SK-N-SH treated with all-trans-retinoic acid at 6 μM for 48 hours (cell line): ENCODE measurements at regions not wholly inside any gene's neighbourhood (a gene's known extent, or its start where the extent isn't known, plus 50 kb on each side); places are given as distances from the start of the nearest gene placed in this dataset.
"Not testable (repeated sequence)": the region's sequence is repeated elsewhere in the genome, so short reads cannot be mapped to it uniquely, and the experiment has no call there.

Experiments used
- ATAC-seq: fragments of 200-7000 bp; cut with Tn5 transposase; 3 replicates; pipeline ENCODE4 v1.9.1; 2020; ENCODE audit warnings: mild to moderate bottlenecking, moderate library complexity
- ARNTL ChIP-seq: fragments of 450-650 bp; formaldehyde crosslinking; IDR thresholded peaks from 2 replicates; pipeline ENCODE4 v1.5.0; 2020; ENCODE audit warnings: low read depth, mild to moderate bottlenecking, moderate library complexity, borderline replicate concordance
- BACH2 ChIP-seq: fragments of 250-450 bp; sonication (Bioruptor Pico); IDR thresholded peaks from 2 replicates; pipeline ENCODE4 v1.9.0; 2021; ENCODE audit warnings: mild to moderate bottlenecking, borderline replicate concordance
- CSRNP3 ChIP-seq: fragments of 250-450 bp; sonication (Bioruptor Pico); IDR thresholded peaks from 2 replicates; pipeline ENCODE4 v1.5.1; 2021; ENCODE audit warnings: mild to moderate bottlenecking, moderate library complexity
- ESRRG ChIP-seq: fragments of 250-450 bp; sonication (Bioruptor Pico); IDR thresholded peaks from 2 replicates; pipeline ENCODE4 v1.6.1; 2021; ENCODE audit warnings: mild to moderate bottlenecking
- ISL1 ChIP-seq: fragments of 250-450 bp; sonication (Bioruptor Pico); IDR thresholded peaks from 2 replicates; pipeline ENCODE4 v2.1.2; 2022; ENCODE audit warnings: mild to moderate bottlenecking, moderate library complexity
- OSR1 ChIP-seq: fragments of 250-450 bp; sonication (Bioruptor Pico); IDR thresholded peaks from 2 replicates; pipeline ENCODE4 v1.8.0; 2022; ENCODE audit warnings: moderate library complexity, mild to moderate bottlenecking, inconsistent platforms
- PATZ1 ChIP-seq: fragments of 250-450 bp; sonication (Bioruptor Pico); IDR thresholded peaks from 2 replicates; pipeline ENCODE4 v1.8.0; 2020; ENCODE audit warnings: mild to moderate bottlenecking, moderate library complexity, borderline replicate concordance
- PPARA ChIP-seq: fragments of 250-450 bp; sonication (Bioruptor Pico); IDR thresholded peaks from 2 replicates; pipeline ENCODE4 v1.5.0; 2020; ENCODE audit warnings: mild to moderate bottlenecking, borderline replicate concordance
- RARB ChIP-seq: fragments of 250-450 bp; sonication (Bioruptor Pico); IDR thresholded peaks from 2 replicates; pipeline ENCODE4 v1.8.0; 2021; ENCODE audit warnings: mild to moderate bottlenecking, moderate library complexity
- SNAI2 ChIP-seq: fragments of 250-450 bp; sonication (Bioruptor Pico); IDR thresholded peaks from 2 replicates; pipeline ENCODE4 v1.5.0; 2020; ENCODE audit warnings: mild to moderate bottlenecking, moderate library complexity
- TCF4 ChIP-seq: fragments of 250-450 bp; sonication (Bioruptor Pico); IDR thresholded peaks from 2 replicates; pipeline ENCODE4 v1.8.0; 2021; ENCODE audit warnings: mild to moderate bottlenecking, moderate library complexity, borderline replicate concordance
- TOX ChIP-seq: fragments of 250-450 bp; sonication (Bioruptor Pico); IDR thresholded peaks from 2 replicates; pipeline ENCODE4 v1.8.0; 2021; ENCODE audit warnings: mild to moderate bottlenecking, moderate library complexity, borderline replicate concordance
- TSHZ2 ChIP-seq: fragments of 250-450 bp; sonication (Bioruptor Pico); IDR thresholded peaks from 2 replicates; pipeline ENCODE4 v1.5.0; 2020; ENCODE audit warnings: mild to moderate bottlenecking, moderate library complexity
- ZC3H10 ChIP-seq: fragments of 250-450 bp; sonication (Bioruptor Pico); IDR thresholded peaks from 2 replicates; pipeline ENCODE4 v1.5.1; 2021; ENCODE audit warnings: mild to moderate bottlenecking, moderate library complexity
- ZFP3 ChIP-seq: fragments of 250-450 bp; sonication (Bioruptor Pico); IDR thresholded peaks from 2 replicates; pipeline ENCODE4 v1.5.0; 2020; ENCODE audit warnings: mild to moderate bottlenecking, moderate library complexity
- ZNF565 ChIP-seq: fragments of 450-650 bp; formaldehyde crosslinking; conservative IDR thresholded peaks from 2 replicates; pipeline ENCODE4 v1.5.0; 2020; ENCODE audit warnings: low read depth, mild to moderate bottlenecking, moderate library complexity
- ZNF70 ChIP-seq: fragments of 450-650 bp; formaldehyde crosslinking; IDR thresholded peaks from 2 replicates; pipeline ENCODE4 v1.5.0; 2020; ENCODE audit warnings: mild to moderate bottlenecking, moderate library complexity
- ZNF8 ChIP-seq: fragments of 450-650 bp; formaldehyde crosslinking; IDR thresholded peaks from 2 replicates; pipeline ENCODE4 v1.5.0; 2020; ENCODE audit warnings: mild to moderate bottlenecking, moderate library complexity
- TF ChIP-seq, protein P1 (sequence below): fragments of 250-450 bp; sonication (Bioruptor Pico); IDR thresholded peaks from 2 replicates; pipeline ENCODE4 v1.5.1; 2020; ENCODE audit warnings: low read depth, mild to moderate bottlenecking, moderate library complexity

GRCh38 chr2:222360997-222361396, 62.2 kb upstream of the PAX3 start:
- ATAC-seq: no peak
- TF ChIP-seq TCF4 (CRISPR knock-in tag): peak; percentile 85
- TF ChIP-seq OSR1 (CRISPR knock-in tag): no peak
- TF ChIP-seq ISL1: peak; percentile 57

GRCh38 chr2:222361787-222362186, 62.6 kb upstream of the SGPP2 start:
- no peak for ATAC-seq
- no peak for TF ChIP-seq ESRRG (CRISPR knock-in tag)
- no peak for TF ChIP-seq OSR1 (CRISPR knock-in tag)
- TF ChIP-seq PPARA: no peak
- no peak for TF ChIP-seq BACH2 (CRISPR knock-in tag)
- no peak for TF ChIP-seq ZNF565

DNA sequence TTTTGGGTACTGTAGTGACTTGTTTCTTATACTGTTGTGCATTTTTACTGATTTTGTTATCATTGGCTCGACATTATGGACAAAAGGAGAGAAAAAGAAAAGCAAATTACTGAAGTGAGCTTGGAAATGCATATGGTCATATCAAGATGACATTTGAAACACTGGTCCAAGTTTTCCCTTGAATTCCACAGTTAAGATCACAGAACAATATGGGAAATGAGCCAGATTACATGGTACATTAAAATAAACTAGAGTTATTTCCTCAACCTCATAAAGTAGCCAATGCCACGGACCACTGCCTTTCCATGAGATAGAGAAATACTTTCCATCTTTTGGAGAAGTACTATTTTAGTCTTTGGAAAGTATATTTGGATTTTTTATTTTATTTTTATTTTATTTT, 62.0 kb upstream of the SGPP2 start:
- TF ChIP-seq SNAI2 (CRISPR knock-in tag) (no peak), TOX (CRISPR knock-in tag) (no peak), ISL1 (no peak), TSHZ2 (no peak), BACH2 (CRISPR knock-in tag) (no peak), CSRNP3 (no peak), ZFP3 (CRISPR knock-in tag) (no peak), ZNF8 (no peak), OSR1 (CRISPR knock-in tag) (no peak), TCF4 (CRISPR knock-in tag) (no peak), RARB (CRISPR knock-in tag) (no peak)
- TF ChIP-seq, protein P1, sequence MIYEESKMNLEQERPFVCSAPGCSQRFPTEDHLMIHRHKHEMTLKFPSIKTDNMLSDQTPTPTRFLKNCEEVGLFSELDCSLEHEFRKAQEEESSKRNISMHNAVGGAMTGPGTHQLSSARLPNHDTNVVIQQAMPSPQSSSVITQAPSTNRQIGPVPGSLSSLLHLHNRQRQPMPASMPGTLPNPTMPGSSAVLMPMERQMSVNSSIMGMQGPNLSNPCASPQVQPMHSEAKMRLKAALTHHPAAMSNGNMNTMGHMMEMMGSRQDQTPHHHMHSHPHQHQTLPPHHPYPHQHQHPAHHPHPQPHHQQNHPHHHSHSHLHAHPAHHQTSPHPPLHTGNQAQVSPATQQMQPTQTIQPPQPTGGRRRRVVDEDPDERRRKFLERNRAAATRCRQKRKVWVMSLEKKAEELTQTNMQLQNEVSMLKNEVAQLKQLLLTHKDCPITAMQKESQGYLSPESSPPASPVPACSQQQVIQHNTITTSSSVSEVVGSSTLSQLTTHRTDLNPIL (CRISPR knock-in tag): no peak
- ATAC-seq: no peak

- TF ChIP-seq ISL1 (0 out of 2 replicates have a peak, but pooled peaks have one; percentile 10), RARB (CRISPR knock-in tag) (no peak), ARNTL (CRISPR knock-in tag) (no peak), CSRNP3 (no peak)
- no peak for ATAC-seq
Observed at GRCh38 chr2:222364285-222364895, 60.0 kb upstream of the SGPP2 start.

DNA sequence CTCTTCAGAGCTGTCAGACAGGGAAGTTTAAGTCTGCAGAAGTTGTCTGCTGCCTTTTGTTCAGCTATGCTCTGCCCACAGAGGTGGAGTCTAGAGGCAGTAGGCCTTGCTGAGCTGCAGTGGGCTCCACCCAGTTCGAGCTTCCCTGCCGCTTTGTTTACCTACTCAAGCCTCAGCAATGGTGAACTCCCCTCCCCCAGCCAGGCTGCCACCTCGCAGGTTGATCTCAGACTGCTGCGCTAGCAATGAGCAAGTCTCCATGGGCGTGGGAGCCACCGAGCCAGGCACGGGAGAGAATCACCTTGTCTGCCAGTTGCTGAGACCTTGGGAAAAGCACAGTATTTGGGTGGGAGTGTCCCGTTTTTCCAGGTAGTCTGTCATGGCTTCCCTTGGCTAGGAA, 56.1 kb upstream of the SGPP2 start:
- not testable (repeated sequence) for ATAC-seq

- no peak for ATAC-seq
- TF ChIP-seq OSR1 (CRISPR knock-in tag) (no peak), CSRNP3 (no peak), ZC3H10 (CRISPR knock-in tag) (no peak), ZFP3 (CRISPR knock-in tag) (no peak), PATZ1 (CRISPR knock-in tag) (no peak), ZNF70 (CRISPR knock-in tag) (no peak), ESRRG (CRISPR knock-in tag) (no peak), ARNTL (CRISPR knock-in tag) (no peak)
- TF ChIP-seq, all 23 proteins: peak for 0
Observed at GRCh38 chr2:222372993-222373392, 51.4 kb upstream of the SGPP2 start.
